HG02623 (cell line): ENCODE measurements at regions not wholly inside any gene's neighbourhood (a gene's known extent, or its start where the extent isn't known, plus 50 kb on each side); places are given as distances from the start of the nearest gene placed in this dataset.

ENCODE experiments used
- ATAC-seq: cut with Tn5 transposase; IDR thresholded peaks from one replicate; pipeline ENCODE4 v1.9.1; 2021; ENCODE audit warnings: moderate library complexity; ENCODE audit not compliant: unreplicated experiment

DNA sequence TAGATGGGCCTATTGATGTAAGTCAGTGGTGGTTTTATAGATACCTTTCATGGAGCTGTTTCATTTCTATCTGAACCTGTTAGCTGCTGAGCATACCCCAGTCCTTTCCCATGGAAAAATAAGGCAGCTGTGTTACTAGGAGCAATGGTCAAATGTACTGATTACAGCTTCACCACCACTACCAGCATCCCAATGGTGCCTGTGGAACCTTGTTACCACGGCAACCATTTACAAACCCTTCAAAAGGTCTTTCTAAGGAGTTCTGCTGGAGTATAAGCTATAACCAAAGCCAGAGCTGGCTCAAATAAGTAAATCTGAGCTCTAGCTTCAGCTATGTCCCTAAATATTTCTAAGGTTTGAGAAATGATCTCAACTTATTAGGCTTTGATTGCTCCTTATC, 133.4 kb upstream of the ACP3 start:
- no peak for ATAC-seq

- ATAC-seq: no peak
These were observed 129.5 kb upstream of the ACP3 start for GRCh38 chr3:132187746-132188145.

DNA sequence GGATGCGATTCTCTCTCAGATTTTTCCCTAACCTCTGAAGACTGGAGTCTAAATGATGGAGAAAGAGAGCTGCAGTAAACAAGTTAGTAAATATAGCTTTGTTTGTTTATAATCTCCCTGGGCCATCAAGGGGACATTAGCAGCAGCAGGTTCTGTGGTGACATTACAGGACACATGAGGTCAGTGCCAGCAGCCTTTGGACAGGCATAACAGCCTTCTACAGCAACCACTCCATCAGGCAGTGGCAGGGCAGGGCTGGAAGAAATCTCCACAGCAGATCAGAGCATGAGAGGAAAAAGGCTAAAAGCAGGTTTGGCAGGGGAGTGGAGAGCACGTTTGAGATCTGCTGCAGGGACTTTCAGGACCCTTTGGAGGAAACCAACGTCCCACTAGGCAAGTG, 127.6 kb upstream of the ACP3 start:
- ATAC-seq: no peak

DNA sequence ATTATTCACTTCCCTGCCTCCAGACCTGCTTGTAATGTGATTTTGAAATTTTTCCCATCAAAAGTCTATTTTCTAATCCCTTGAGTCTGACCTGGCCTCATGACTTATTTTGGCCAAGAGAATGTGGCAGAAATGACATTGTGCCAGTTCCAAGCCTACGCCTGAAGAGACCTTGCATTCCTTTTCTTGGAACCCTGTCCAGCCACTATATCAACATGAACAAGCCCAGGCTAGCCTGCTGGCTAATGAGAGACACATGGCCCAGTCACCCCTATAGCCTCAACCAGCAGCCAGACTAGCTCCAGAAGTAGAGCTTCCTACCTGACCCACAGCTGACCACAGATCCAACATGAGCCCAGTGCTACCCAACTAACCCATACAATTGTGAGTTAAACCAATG, 121.1 kb upstream of the ACP3 start:
- no peak for ATAC-seq

GRCh38 chr3:132198516-132198915, 118.7 kb upstream of the ACP3 start:
- no peak for ATAC-seq

DNA sequence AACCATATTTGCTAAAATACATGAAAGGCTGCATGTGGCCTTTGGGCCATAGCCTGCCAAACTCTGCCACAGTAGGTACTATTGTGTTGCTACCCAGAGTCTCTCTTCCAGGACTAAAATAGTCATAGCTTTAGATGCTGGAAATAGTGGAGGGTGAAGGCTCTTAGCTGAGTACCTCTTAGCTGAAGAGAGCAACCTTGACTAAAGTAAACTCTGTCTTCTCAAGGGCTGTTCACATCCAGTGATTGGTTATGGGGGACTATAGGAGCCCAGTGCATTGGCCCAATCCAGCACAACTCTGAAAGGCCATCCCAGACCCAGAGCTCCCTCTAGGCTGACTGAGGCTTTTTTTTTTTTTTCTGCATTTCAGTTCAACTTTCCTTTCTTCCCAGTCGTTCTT, 117.8 kb upstream of the ACP3 start:
- no peak for ATAC-seq

GRCh38 chr3:132202586-132202985, 114.6 kb upstream of the ACP3 start:
- no peak for ATAC-seq

DNA sequence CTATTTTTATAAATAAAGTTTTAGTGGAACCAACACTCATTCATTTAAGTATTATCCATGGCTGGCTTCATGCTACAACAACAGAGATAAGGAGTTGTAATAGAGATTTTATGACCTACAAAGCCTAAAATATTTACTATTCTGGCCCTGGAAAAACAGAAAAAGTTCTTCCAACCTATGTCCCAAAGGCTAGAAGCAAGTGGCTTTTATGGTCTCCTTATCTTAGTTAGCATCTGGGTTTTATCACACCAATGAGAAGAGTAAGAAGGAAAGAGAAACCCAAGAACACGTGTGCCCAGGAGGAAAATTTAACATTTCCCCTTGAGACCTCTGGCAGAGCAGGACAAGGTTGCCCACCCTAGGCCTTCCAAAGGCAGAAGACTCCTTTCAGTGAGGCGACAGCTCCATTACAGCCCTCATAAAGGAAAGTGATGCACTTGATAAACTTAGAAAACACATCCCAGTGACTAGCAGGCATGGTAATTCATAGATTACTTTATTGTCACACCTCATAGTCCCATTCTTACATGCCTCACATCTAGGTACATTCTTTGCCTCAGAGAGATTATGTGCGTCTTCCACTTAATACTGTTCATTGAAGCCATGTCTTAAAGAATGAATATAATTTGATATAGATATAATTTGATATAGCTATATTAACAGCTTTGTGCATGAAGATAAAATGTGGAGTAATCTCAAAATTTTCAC, 113.2 kb upstream of the ACP3 start:
- ATAC-seq: no peak

- ATAC-seq: no peak
These were observed 111.6 kb upstream of the ACP3 start for GRCh38 chr3:132205609-132206008.

GRCh38 chr3:132209855-132210254, 107.4 kb upstream of the ACP3 start:
- no peak for ATAC-seq

- ATAC-seq: no peak
These were observed 106.5 kb upstream of the ACP3 start for GRCh38 chr3:132210476-132211346.

DNA sequence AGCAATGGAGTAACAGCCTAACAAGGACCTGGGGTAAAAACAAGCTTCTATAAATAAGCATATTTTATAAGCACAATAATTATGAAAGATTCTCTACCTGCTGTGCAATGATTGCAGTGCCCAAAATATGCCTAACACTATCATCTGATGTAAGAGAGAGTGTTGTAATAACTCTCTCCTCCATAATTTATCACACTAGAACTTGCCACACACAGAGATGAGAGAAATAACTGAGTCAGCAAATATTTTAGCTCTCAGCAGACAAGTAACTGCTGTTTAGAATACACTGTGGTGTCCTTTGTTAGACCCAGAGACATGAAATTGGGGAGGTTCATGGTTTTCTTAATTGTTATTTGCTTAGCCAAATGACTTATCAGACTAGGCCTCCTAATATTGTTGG, 105.3 kb upstream of the ACP3 start:
- ATAC-seq: no peak

GRCh38 chr3:132218817-132219755, 98.1 kb upstream of the ACP3 start:
- ATAC-seq: no peak

GRCh38 chr3:132220986-132221385, 96.2 kb upstream of the ACP3 start:
- ATAC-seq: no peak

- ATAC-seq: no peak
These were observed 94.2 kb upstream of the ACP3 start for GRCh38 chr3:132222868-132223538.

DNA sequence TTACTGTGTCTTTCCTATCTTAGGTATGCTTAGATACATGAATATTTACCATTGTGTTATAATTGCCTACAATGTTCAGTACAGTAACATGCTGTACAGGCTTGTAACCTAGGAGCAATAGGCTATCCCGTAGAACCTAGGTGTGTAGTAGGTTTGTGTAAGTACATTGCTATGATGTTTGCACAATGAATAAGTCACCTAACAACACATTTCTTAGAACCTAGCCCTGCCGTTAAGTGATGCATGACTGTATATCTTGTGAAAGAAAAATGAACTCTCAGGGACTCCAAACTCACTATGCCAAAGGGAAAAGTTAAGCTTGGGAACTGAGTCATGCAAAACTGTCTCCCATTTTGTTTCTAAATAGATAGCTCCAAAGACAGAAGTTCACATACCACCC, 91.5 kb upstream of the ACP3 start:
- no peak for ATAC-seq

GRCh38 chr3:132228923-132229322, 88.3 kb upstream of the ACP3 start:
- ATAC-seq: no peak

- ATAC-seq: no peak
These were observed 87.6 kb upstream of the ACP3 start for GRCh38 chr3:132229641-132230040.

GRCh38 chr3:132230156-132231000, 86.8 kb upstream of the ACP3 start:
- no peak for ATAC-seq

- ATAC-seq: no peak
These were observed 85.6 kb upstream of the ACP3 start for GRCh38 chr3:132231633-132232032.
